ENCODE measurements at regions not wholly inside any gene's neighbourhood (a gene's known extent, or its start where the extent isn't known, plus 50 kb on each side); places are given as distances from the start of the nearest gene placed in this dataset.

- TF ChIP-seq CTCF (IDR thresholded peaks at IDR 0.05; ENCODE audit: unreplicated experiment), result no peak
- intact Hi-C loops (cut with micrococcal nuclease), result no loop called here
- POLR2A ChIA-PET, result no interaction called here
- BruUV-seq (replicated peaks), result no TSS peak
- no peaks in the 10 kb centered on the region for H3K36me3 Mint-ChIP-seq (ENCODE audit: insufficient read depth, unreplicated experiment)
- no peak overlapping the region for H3K27ac Mint-ChIP-seq (ENCODE audit: low read depth, unreplicated experiment)
- no peak overlapping the region for H3K4me3 Mint-ChIP-seq (ENCODE audit: unreplicated experiment)
- no peaks in the 10 kb centered on the region for H3K4me1 Mint-ChIP-seq (ENCODE audit: insufficient read depth, unreplicated experiment)
- peaks cover 7% of the 10 kb centered on the region for H3K9me3 Mint-ChIP-seq (ENCODE audit: unreplicated experiment)
- CTCF ChIA-PET, result no interaction called here
- no peak for DNase-seq (ENCODE audit: unreplicated experiment)
- no peaks in the 10 kb centered on the region for H3K27me3 Mint-ChIP-seq (ENCODE audit: insufficient read depth, unreplicated experiment)
Observed at GRCh38 chr10:4483811-4484210, 342.2 kb upstream of the AKR1E2 start.

GRCh38 chr10:4482659-4483058 is 343.3 kb upstream of the AKR1E2 start:
- CTCF ChIA-PET, result interaction anchor here (0.5 to 1.2 kb wide), 2 partner anchors 14 to 17 kb away, joined by 3 to 5 read pairs; no protein-coding TSS in a partner anchor
- peaks cover 7% of the 10 kb centered on the region for H3K9me3 Mint-ChIP-seq (ENCODE audit: unreplicated experiment)
- H3K27ac Mint-ChIP-seq (ENCODE audit: low read depth, unreplicated experiment), result no peak overlapping the region
- H3K4me3 Mint-ChIP-seq (ENCODE audit: unreplicated experiment), result no peak overlapping the region
- TF ChIP-seq CTCF (IDR thresholded peaks at IDR 0.05; ENCODE audit: unreplicated experiment), result no peak
- H3K4me1 Mint-ChIP-seq (ENCODE audit: insufficient read depth, unreplicated experiment), result no peaks in the 10 kb centered on the region
- no peak for DNase-seq (ENCODE audit: unreplicated experiment)
- POLR2A ChIA-PET, result no interaction called here
- intact Hi-C loops (cut with micrococcal nuclease), result no loop called here
- BruUV-seq (replicated peaks), result no TSS peak
- H3K27me3 Mint-ChIP-seq (ENCODE audit: insufficient read depth, unreplicated experiment), result no peaks in the 10 kb centered on the region
- H3K36me3 Mint-ChIP-seq (ENCODE audit: insufficient read depth, unreplicated experiment), result no peaks in the 10 kb centered on the region

GRCh38 chr10:4481192-4481591 is 344.8 kb upstream of the AKR1E2 start:
- POLR2A ChIA-PET, result interaction anchor here (0.5 kb wide), 1 partner anchor 197 kb away, joined by 3 read pairs; no protein-coding TSS in a partner anchor
- no peak overlapping the region for H3K27ac Mint-ChIP-seq (ENCODE audit: low read depth, unreplicated experiment)
- no TSS peak for BruUV-seq (replicated peaks)
- CTCF ChIA-PET, result no interaction called here
- no peak overlapping the region for H3K4me3 Mint-ChIP-seq (ENCODE audit: unreplicated experiment)
- DNase-seq (ENCODE audit: unreplicated experiment), result no peak
- peaks cover 7% of the 10 kb centered on the region for H3K9me3 Mint-ChIP-seq (ENCODE audit: unreplicated experiment)
- no peaks in the 10 kb centered on the region for H3K36me3 Mint-ChIP-seq (ENCODE audit: insufficient read depth, unreplicated experiment)
- H3K27me3 Mint-ChIP-seq (ENCODE audit: insufficient read depth, unreplicated experiment), result no peaks in the 10 kb centered on the region
- intact Hi-C loops (cut with micrococcal nuclease), result no loop called here
- no peak for TF ChIP-seq CTCF (IDR thresholded peaks at IDR 0.05; ENCODE audit: unreplicated experiment)
- no peaks in the 10 kb centered on the region for H3K4me1 Mint-ChIP-seq (ENCODE audit: insufficient read depth, unreplicated experiment)

GRCh38 chr10:4479342-4479741 is 346.7 kb upstream of the AKR1E2 start:
- no peak for TF ChIP-seq CTCF (IDR thresholded peaks at IDR 0.05; ENCODE audit: unreplicated experiment)
- peaks cover 7% of the 10 kb centered on the region for H3K9me3 Mint-ChIP-seq (ENCODE audit: unreplicated experiment)
- H3K4me1 Mint-ChIP-seq (ENCODE audit: insufficient read depth, unreplicated experiment), result no peaks in the 10 kb centered on the region
- no peak for DNase-seq (ENCODE audit: unreplicated experiment)
- CTCF ChIA-PET, result no interaction called here
- H3K27me3 Mint-ChIP-seq (ENCODE audit: insufficient read depth, unreplicated experiment), result no peaks in the 10 kb centered on the region
- BruUV-seq (replicated peaks), result no TSS peak
- intact Hi-C loops (cut with micrococcal nuclease), result no loop called here
- H3K27ac Mint-ChIP-seq (ENCODE audit: low read depth, unreplicated experiment), result no peak overlapping the region
- POLR2A ChIA-PET, result interaction anchor here (0.6 to 1.0 kb wide), 3 partner anchors 26 to 406 kb away, joined by 3 to 5 read pairs (median 3); no protein-coding TSS in a partner anchor
- peaks cover 6% of the 10 kb centered on the region for H3K36me3 Mint-ChIP-seq (ENCODE audit: insufficient read depth, unreplicated experiment)
- no peak overlapping the region for H3K4me3 Mint-ChIP-seq (ENCODE audit: unreplicated experiment)
